Panc1 (cell line): ENCODE measurements at regions not wholly inside any gene's neighbourhood (a gene's known extent, or its start where the extent isn't known, plus 50 kb on each side); places are given as distances from the start of the nearest gene placed in this dataset.
"Not testable (repeated sequence)": the region's sequence is repeated elsewhere in the genome, so short reads cannot be mapped to it uniquely, and the experiment has no call there.

Experiments used
- ATAC-seq: fragments of 200-7000 bp; cut with Tn5 transposase; 2 replicates; pipeline ENCODE4 v1.9.1; 2020; ENCODE audit warnings: mild to moderate bottlenecking, moderate library complexity
- BruUV-seq: library from RNA; stranded (reverse); fragments of 400-500 nt; replicated peaks from 2 replicates; lab custom pipeline; 2021; lab: Mats Ljungman, UMichigan
- CTCF ChIA-PET: fragments of 300-600 bp; sonication (Branson Sonifier 250); formaldehyde crosslinking; loops from one replicate; lab custom pipeline; 2022; ENCODE audit warnings: antibody characterized with exemption; lab: Charles Lee
- POLR2A ChIA-PET: fragments of 300-600 bp; sonication (Branson Sonifier 250); formaldehyde crosslinking; loops from one replicate; lab custom pipeline; 2022; ENCODE audit warnings: antibody characterized with exemption; lab: Charles Lee
- DNase-seq: peaks from one replicate; pipeline ENCODE4 v3.0.0-alpha.2; 2010; ENCODE audit warnings: low read depth, low spot score
- H3K27ac ChIP-seq: 2 replicates; pipeline ENCODE4 v1.5.1; 2011; ENCODE audit warnings: mild to moderate bottlenecking, low read length, inconsistent platforms
- H3K27me3 ChIP-seq: fragments of 200-500 bp; sonication (Bioruptor generic); 2 replicates; pipeline ENCODE4 v1.6.0; 2014; ENCODE audit warnings: low read length, inconsistent platforms; ENCODE audit not compliant: control insufficient read depth, insufficient read depth
- H3K36me3 ChIP-seq: fragments of 200-500 bp; sonication (Bioruptor generic); 2 replicates; pipeline ENCODE4 v1.5.1; 2014; ENCODE audit warnings: inconsistent platforms, mild to moderate bottlenecking, low read length, moderate library complexity; ENCODE audit not compliant: control insufficient read depth, insufficient read depth
- H3K4me1 ChIP-seq: 2 replicates; pipeline ENCODE4 v1.5.1; 2011; ENCODE audit warnings: inconsistent platforms, mild to moderate bottlenecking, low read length, moderate library complexity; ENCODE audit not compliant: control insufficient read depth, insufficient read depth
- H3K4me3 ChIP-seq, 2 experiments: 2 replicates each; pipeline ENCODE4 v1.5.1; 2011 to 2012; ENCODE audit warnings: low read depth in 2 of 2, low read length in 2 of 2, mild to moderate bottlenecking in 2 of 2, inconsistent platforms in 1 of 2, moderate library complexity in 1 of 2
- H3K9me3 ChIP-seq: fragments of 200-500 bp; sonication (Bioruptor generic); 2 replicates; pipeline ENCODE4 v1.5.1; 2014; ENCODE audit warnings: low read depth, mild to moderate bottlenecking, inconsistent platforms, low read length, moderate library complexity; ENCODE audit not compliant: control insufficient read depth, insufficient read depth
- POLR2AphosphoS5 ChIP-seq: IDR thresholded peaks from 2 replicates; pipeline ENCODE4 v1.6.1; 2012; ENCODE audit warnings: mild to moderate bottlenecking, low read depth, low read length, moderate library complexity
- REST ChIP-seq, 2 experiments: IDR thresholded peaks; 2 replicates each; pipeline ENCODE4 v1.6.1; 2011 to 2012; ENCODE audit warnings: low read depth in 2 of 2, control low read depth in 1 of 2, low read length in 1 of 2, mild to moderate bottlenecking in 1 of 2, moderate library complexity in 1 of 2; ENCODE audit not compliant: insufficient read depth in 1 of 2
- SIN3A ChIP-seq: IDR thresholded peaks from 2 replicates; pipeline ENCODE4 v1.6.1; 2012; ENCODE audit warnings: low read depth, mild to moderate bottlenecking, low read length, moderate library complexity, borderline replicate concordance; ENCODE audit not compliant: insufficient read depth
- TCF7L2 ChIP-seq: IDR thresholded peaks from 2 replicates; pipeline ENCODE4 v1.6.1; 2011; ENCODE audit warnings: mild to moderate bottlenecking, low read depth, low read length, inconsistent platforms
- in situ Hi-C: cut with HindIII; loops from 2 replicates; pipeline ENCODE4 v1.10.0; 2016; ENCODE audit warnings: low sequenced_read_pairs, low pct_unique_long_range_greater_than_20kb
- intact Hi-C: fragments of 100-400 bp; cut with micrococcal nuclease; formaldehyde crosslinking; loops from one replicate; pipeline ENCODE4 v1.10.0; 2022; ENCODE audit not compliant: unreplicated experiment
- TF ChIP-seq, protein P1 (sequence below): fragments of 450-650 bp; IDR thresholded peaks from 2 replicates; pipeline ENCODE4 v1.5.1; 2017; ENCODE audit warnings: mild to moderate bottlenecking

DNA sequence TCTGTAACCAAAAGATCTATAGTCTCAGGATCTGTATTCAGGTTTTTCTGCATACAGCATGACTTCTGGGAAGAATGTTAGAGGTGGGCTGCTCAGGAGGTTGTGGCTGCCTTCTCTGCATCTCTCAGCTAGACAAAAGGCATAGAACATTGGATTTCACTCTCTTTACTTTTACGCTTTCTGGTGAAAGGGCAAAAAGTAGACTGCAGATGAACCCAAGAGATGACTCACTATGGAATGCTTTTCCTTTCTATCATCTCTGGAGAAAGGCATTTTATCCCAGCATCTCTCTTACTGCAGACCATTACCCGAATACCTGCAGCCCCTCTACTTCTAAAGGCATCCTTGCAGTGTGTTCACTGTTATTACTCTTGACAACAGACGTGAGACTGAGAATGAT lies 222.2 kb downstream of the WNT5A start:
- ChIA-PET POLR2A (no interaction called here), CTCF (no interaction called here)
- Histone ChIP-seq H3K36me3 (no peaks in the 10 kb centered on the region), H3K4me3 (no peak overlapping the region), H3K27ac (no peak overlapping the region), H3K4me1 (no peaks in the 10 kb centered on the region), H3K27me3 (no peaks in the 10 kb centered on the region), H3K9me3 (no peaks in the 10 kb centered on the region)
- intact Hi-C loops (no loop called here), in situ Hi-C loops (no loop called here)
- ATAC-seq (no peak), DNase-seq (no peak)
- no TSS peak for BruUV-seq
- TF ChIP-seq SIN3A (no peak), POLR2AphosphoS5 (no peak), TCF7L2 (no peak), REST (IDR thresholded peaks at IDR 0.05; ENCODE audit: insufficient read depth in 1 of 2, low read depth in 2 of 2, low read length in 1 of 2) (no peak)
- TF ChIP-seq, protein P1, sequence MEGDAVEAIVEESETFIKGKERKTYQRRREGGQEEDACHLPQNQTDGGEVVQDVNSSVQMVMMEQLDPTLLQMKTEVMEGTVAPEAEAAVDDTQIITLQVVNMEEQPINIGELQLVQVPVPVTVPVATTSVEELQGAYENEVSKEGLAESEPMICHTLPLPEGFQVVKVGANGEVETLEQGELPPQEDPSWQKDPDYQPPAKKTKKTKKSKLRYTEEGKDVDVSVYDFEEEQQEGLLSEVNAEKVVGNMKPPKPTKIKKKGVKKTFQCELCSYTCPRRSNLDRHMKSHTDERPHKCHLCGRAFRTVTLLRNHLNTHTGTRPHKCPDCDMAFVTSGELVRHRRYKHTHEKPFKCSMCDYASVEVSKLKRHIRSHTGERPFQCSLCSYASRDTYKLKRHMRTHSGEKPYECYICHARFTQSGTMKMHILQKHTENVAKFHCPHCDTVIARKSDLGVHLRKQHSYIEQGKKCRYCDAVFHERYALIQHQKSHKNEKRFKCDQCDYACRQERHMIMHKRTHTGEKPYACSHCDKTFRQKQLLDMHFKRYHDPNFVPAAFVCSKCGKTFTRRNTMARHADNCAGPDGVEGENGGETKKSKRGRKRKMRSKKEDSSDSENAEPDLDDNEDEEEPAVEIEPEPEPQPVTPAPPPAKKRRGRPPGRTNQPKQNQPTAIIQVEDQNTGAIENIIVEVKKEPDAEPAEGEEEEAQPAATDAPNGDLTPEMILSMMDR: no peak

DNA sequence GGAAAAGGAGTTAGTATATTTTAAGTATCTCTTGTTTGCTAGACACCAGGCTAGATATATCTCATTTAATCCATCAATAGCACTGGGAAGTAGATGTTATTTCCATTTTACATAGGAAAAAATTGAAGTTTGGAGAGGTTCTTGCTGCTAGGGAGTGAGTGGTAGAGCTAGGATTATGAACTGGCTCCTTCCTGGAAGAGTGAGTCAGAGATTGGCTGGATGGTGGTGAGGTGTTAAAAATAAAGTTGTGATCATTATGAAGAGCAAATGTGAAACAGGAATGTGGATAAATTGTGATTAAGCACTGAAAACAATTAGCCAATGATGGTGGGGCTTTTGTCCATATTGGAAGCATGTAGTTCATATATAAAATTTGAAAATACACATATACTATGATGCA lies 234.2 kb downstream of the WNT5A start:
- Histone ChIP-seq H3K9me3 (no peaks in the 10 kb centered on the region), H3K4me3 (no peak overlapping the region), H3K27ac (no peak overlapping the region), H3K27me3 (no peaks in the 10 kb centered on the region), H3K4me1 (no peaks in the 10 kb centered on the region), H3K36me3 (no peaks in the 10 kb centered on the region)
- ChIA-PET POLR2A (no interaction called here), CTCF (no interaction called here)
- no TSS peak for BruUV-seq
- TF ChIP-seq TCF7L2: no peak
- in situ Hi-C loops: no loop called here
- intact Hi-C loops: no loop called here
- DNase-seq: no peak
- ATAC-seq: no peak

DNA sequence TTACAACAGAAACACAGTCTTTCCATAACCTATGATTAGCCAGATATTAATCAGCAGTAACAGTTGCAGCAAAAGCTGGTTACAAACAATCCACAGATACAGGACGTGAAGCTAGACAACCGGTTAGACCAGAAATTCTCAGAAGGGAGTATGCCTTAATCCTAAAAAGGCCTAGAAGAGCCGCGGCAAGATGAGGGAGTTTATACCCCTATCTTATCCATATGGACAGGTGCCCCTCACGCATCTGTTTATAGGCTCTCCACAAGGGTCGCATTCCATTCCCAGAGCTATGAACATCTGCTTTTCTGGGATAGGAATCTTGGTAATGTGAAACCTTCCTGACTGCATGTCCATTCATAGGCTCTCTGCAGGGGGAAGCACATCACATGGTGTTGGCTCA lies 237.9 kb downstream of the WNT5A start:
- in situ Hi-C loops, POLR2A ChIA-PET, H3K4me1 ChIP-seq, H3K4me3 ChIP-seq, H3K27me3 ChIP-seq, intact Hi-C loops, CTCF ChIA-PET, H3K9me3 ChIP-seq, BruUV-seq, DNase-seq, H3K36me3 ChIP-seq, ATAC-seq, H3K27ac ChIP-seq: not testable (repeated sequence)
